Caco-2 (cell line): ENCODE measurements at regions not wholly inside any gene's neighbourhood (a gene's known extent, or its start where the extent isn't known, plus 50 kb on each side); places are given as distances from the start of the nearest gene placed in this dataset.

ENCODE experiments used
- BruUV-seq: library from RNA; stranded (reverse); fragments of 400-500 nt; replicated peaks from 2 replicates; lab custom pipeline; 2021; lab: Mats Ljungman, UMichigan
- CTCF ChIA-PET: fragments of 300-600 bp; sonication (Branson Sonifier 250); formaldehyde crosslinking; loops from one replicate; lab custom pipeline; 2022; ENCODE audit warnings: antibody characterized with exemption; lab: Charles Lee
- POLR2A ChIA-PET: fragments of 300-600 bp; sonication (Branson Sonifier 250); formaldehyde crosslinking; loops from one replicate; lab custom pipeline; 2022; ENCODE audit warnings: antibody characterized with exemption; lab: Charles Lee
- DNase-seq, 2 experiments: peaks; one replicate each; pipeline versions ENCODE4 v3.0.0 to v3.0.0-alpha.2; 2020 to 2022
- H3K27me3 ChIP-seq: replicated peaks from 2 replicates; pipeline ENCODE4 v1.6.0; 2011; ENCODE audit warnings: low read length; ENCODE audit not compliant: control insufficient read depth, insufficient read depth
- H3K36me3 ChIP-seq: 2 replicates; pipeline ENCODE4 v1.5.1; 2011; ENCODE audit warnings: low read length; ENCODE audit not compliant: control insufficient read depth, insufficient read depth
- H3K4me1 ChIP-seq: fragments of 250-450 bp; sonication (Bioruptor Pico); 2 replicates; pipeline ENCODE4 v1.5.1; 2020; ENCODE audit warnings: mild to moderate bottlenecking
- H3K4me3 ChIP-seq: 2 replicates; pipeline ENCODE4 v1.5.1; 2011; ENCODE audit warnings: low read depth, mild to moderate bottlenecking, control low read depth, low read length
- H3K9me3 ChIP-seq: fragments of 250-450 bp; sonication (Bioruptor Pico); 2 replicates; pipeline ENCODE4 v1.5.1; 2020; ENCODE audit warnings: mild to moderate bottlenecking, moderate library complexity
- H3K27ac Mint-ChIP-seq: one replicate; pipeline ENCODE4 v1.8.0; 2022; ENCODE audit warnings: mixed read lengths; ENCODE audit not compliant: unreplicated experiment
- H3K27me3 Mint-ChIP-seq: one replicate; pipeline ENCODE4 v1.8.0; 2022; ENCODE audit warnings: mixed read lengths; ENCODE audit not compliant: insufficient read depth, unreplicated experiment
- H3K36me3 Mint-ChIP-seq: one replicate; pipeline ENCODE4 v1.8.0; 2022; ENCODE audit warnings: mild to moderate bottlenecking, mixed read lengths; ENCODE audit not compliant: insufficient read depth, unreplicated experiment
- H3K4me1 Mint-ChIP-seq: one replicate; pipeline ENCODE4 v1.8.0; 2022; ENCODE audit warnings: low read depth, mixed read lengths; ENCODE audit not compliant: unreplicated experiment
- H3K4me3 Mint-ChIP-seq: one replicate; pipeline ENCODE4 v1.8.0; 2022; ENCODE audit warnings: mild to moderate bottlenecking, moderate library complexity, mixed read lengths; ENCODE audit not compliant: unreplicated experiment
- H3K9me3 Mint-ChIP-seq: one replicate; pipeline ENCODE4 v1.8.0; 2022; ENCODE audit warnings: mixed read lengths; ENCODE audit not compliant: unreplicated experiment
- intact Hi-C: fragments of 100-400 bp; cut with micrococcal nuclease; formaldehyde crosslinking; loops from one replicate; pipeline ENCODE4 v1.10.0; 2022; ENCODE audit not compliant: unreplicated experiment
- TF ChIP-seq, protein P1 (sequence below), 2 experiments: fragments of 200-600 bp in 1 of 2; IDR thresholded peaks; 1 replicate in 1 of 2; 2 replicates in 1 of 2; pipeline versions ENCODE4 v1.5.1 to v1.8.0; 2011 to 2022; ENCODE audit warnings: antibody characterized with exemption in 1 of 2, control low read depth in 1 of 2, inconsistent platforms in 1 of 2, low read depth in 1 of 2, low read length in 1 of 2, mild to moderate bottlenecking in 1 of 2, moderate library complexity in 1 of 2; ENCODE audit not compliant: insufficient read depth in 1 of 2, severe bottlenecking in 1 of 2, unreplicated experiment in 1 of 2

DNA sequence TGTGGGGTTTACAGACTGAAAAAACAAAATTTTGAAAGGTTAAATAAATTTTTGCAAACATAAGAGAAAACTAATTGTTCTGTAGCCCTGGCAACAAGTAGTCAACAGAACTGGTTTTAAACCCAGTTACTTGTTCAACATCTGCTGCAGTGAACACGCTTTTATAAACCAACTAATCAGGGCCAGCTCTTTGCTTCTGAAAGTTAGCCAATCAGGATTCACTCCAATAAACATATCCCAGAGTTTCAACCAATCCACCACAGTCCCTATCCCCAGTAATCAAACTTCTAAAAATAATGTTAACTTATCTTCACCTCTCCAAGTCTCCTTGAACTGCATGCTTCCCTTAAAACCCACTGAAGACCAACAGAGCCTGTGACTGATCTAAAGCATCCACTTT is 306.6 kb downstream of the CTH start:
- Mint-ChIP-seq H3K27me3 (no peaks in the 10 kb centered on the region), H3K4me1 (no peaks in the 10 kb centered on the region), H3K27ac (no peak overlapping the region), H3K36me3 (no peaks in the 10 kb centered on the region), H3K4me3 (no peak overlapping the region), H3K9me3 (no peaks in the 10 kb centered on the region)
- no peaks in the 10 kb centered on the region for H3K27me3 ChIP-seq
- no peak for DNase-seq
- no peak overlapping the region for H3K4me3 ChIP-seq
- no TSS peak for BruUV-seq
- POLR2A ChIA-PET: no interaction called here
- no peaks in the 10 kb centered on the region for H3K9me3 ChIP-seq
- no peaks in the 10 kb centered on the region for H3K36me3 ChIP-seq
- TF ChIP-seq, protein P1, sequence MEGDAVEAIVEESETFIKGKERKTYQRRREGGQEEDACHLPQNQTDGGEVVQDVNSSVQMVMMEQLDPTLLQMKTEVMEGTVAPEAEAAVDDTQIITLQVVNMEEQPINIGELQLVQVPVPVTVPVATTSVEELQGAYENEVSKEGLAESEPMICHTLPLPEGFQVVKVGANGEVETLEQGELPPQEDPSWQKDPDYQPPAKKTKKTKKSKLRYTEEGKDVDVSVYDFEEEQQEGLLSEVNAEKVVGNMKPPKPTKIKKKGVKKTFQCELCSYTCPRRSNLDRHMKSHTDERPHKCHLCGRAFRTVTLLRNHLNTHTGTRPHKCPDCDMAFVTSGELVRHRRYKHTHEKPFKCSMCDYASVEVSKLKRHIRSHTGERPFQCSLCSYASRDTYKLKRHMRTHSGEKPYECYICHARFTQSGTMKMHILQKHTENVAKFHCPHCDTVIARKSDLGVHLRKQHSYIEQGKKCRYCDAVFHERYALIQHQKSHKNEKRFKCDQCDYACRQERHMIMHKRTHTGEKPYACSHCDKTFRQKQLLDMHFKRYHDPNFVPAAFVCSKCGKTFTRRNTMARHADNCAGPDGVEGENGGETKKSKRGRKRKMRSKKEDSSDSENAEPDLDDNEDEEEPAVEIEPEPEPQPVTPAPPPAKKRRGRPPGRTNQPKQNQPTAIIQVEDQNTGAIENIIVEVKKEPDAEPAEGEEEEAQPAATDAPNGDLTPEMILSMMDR (IDR thresholded peaks at IDR 0.05; ENCODE audit: insufficient read depth in 1 of 2, low read depth in 1 of 2, low read length in 1 of 2, severe bottlenecking in 1 of 2, unreplicated experiment in 1 of 2): no peak
- H3K4me1 ChIP-seq: no peaks in the 10 kb centered on the region
- CTCF ChIA-PET: no interaction called here
- intact Hi-C loops: no loop called here

DNA sequence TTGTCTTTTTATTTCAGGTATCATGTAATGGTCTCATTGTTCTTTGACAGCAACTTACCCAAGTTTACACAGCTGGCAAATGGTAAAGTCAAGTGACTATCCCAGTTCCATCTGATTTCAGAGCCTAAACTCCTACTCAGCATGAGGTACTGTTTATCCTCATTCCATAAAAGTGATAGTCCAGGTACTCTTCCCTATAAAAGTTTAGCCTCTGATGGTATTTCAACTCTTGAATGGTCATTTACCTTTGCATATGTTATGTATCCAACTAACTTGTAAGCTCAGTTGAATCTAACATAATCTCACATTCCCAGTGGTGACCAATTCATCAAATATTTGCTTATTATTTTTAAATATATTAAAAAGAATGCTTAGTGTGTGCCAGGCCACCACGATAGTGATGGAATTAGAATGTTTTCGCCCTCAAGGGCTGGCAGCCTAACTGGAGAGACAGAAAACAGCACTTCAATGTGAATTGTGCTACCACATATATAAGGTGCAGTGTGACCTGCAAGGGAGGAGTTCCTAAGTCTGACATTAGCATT is 307.1 kb downstream of the CTH start:
- CTCF ChIA-PET: no interaction called here
- H3K36me3 ChIP-seq: no peaks in the 10 kb centered on the region
- no peaks in the 10 kb centered on the region for H3K27me3 Mint-ChIP-seq
- no peaks in the 10 kb centered on the region for H3K9me3 ChIP-seq
- TF ChIP-seq, protein P1 (IDR thresholded peaks at IDR 0.05; ENCODE audit: insufficient read depth in 1 of 2, low read depth in 1 of 2, low read length in 1 of 2, severe bottlenecking in 1 of 2, unreplicated experiment in 1 of 2): no peak
- POLR2A ChIA-PET: no interaction called here
- H3K36me3 Mint-ChIP-seq: no peaks in the 10 kb centered on the region
- no peaks in the 10 kb centered on the region for H3K27me3 ChIP-seq
- H3K4me3 ChIP-seq: no peak overlapping the region
- H3K4me3 Mint-ChIP-seq: no peak overlapping the region
- intact Hi-C loops: no loop called here
- no peak for DNase-seq
- H3K4me1 Mint-ChIP-seq: no peaks in the 10 kb centered on the region
- no peaks in the 10 kb centered on the region for H3K9me3 Mint-ChIP-seq
- no TSS peak for BruUV-seq
- no peaks in the 10 kb centered on the region for H3K4me1 ChIP-seq
- no peak overlapping the region for H3K27ac Mint-ChIP-seq

- no peaks in the 10 kb centered on the region for H3K27me3 Mint-ChIP-seq
- intact Hi-C loops: no loop called here
- no peak overlapping the region for H3K4me3 Mint-ChIP-seq
- no peaks in the 10 kb centered on the region for H3K9me3 ChIP-seq
- H3K27ac Mint-ChIP-seq: no peak overlapping the region
- H3K4me3 ChIP-seq: no peak overlapping the region
- no peaks in the 10 kb centered on the region for H3K36me3 ChIP-seq
- H3K9me3 Mint-ChIP-seq: no peaks in the 10 kb centered on the region
- no peaks in the 10 kb centered on the region for H3K4me1 ChIP-seq
- H3K36me3 Mint-ChIP-seq: no peaks in the 10 kb centered on the region
- no peaks in the 10 kb centered on the region for H3K27me3 ChIP-seq
- H3K4me1 Mint-ChIP-seq: no peaks in the 10 kb centered on the region
- no peak for DNase-seq
- ChIA-PET POLR2A (no interaction called here), CTCF (no interaction called here)
- TF ChIP-seq, protein P1 (IDR thresholded peaks at IDR 0.05; ENCODE audit: insufficient read depth in 1 of 2, low read depth in 1 of 2, low read length in 1 of 2, severe bottlenecking in 1 of 2, unreplicated experiment in 1 of 2): no peak
- no TSS peak for BruUV-seq
Observed at GRCh38 chr1:70719154-70719553, 308.1 kb downstream of the CTH start.
